GM10266 (cell line): ENCODE measurements at regions not wholly inside any gene's neighbourhood (a gene's known extent, or its start where the extent isn't known, plus 50 kb on each side); places are given as distances from the start of the nearest gene placed in this dataset.

ENCODE experiments used
- DNase-seq: peaks from one replicate; pipeline ENCODE4 v3.0.0; 2012; ENCODE audit errors: extremely low spot score
- TF ChIP-seq, protein P1 (sequence below): IDR thresholded peaks from 2 replicates; pipeline ENCODE4 v1.5.1; 2012; ENCODE audit warnings: mild to moderate bottlenecking, low read depth; ENCODE audit not compliant: control insufficient read depth, insufficient read depth; ENCODE audit errors: missing control alignments

DNA sequence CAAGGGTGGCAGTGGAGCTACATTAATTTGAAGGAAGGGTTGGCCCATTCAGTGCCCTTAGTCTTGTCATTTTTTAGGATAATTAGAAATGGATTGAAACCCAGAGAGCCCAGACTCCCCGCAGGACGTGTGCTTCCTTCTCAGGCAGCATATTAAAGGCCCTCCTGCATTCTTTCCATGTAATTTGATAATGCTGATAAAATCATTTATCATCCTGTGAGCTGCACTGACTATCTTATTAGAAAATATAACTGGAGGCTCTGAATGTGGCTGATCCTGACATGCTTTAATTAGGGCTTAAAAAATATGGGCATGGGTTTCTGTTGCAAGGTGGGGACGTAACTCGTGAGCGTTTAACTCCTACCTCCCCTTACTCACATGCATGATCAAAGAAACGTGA is 148.1 kb downstream of the ACKR3 start:
- TF ChIP-seq, protein P1, sequence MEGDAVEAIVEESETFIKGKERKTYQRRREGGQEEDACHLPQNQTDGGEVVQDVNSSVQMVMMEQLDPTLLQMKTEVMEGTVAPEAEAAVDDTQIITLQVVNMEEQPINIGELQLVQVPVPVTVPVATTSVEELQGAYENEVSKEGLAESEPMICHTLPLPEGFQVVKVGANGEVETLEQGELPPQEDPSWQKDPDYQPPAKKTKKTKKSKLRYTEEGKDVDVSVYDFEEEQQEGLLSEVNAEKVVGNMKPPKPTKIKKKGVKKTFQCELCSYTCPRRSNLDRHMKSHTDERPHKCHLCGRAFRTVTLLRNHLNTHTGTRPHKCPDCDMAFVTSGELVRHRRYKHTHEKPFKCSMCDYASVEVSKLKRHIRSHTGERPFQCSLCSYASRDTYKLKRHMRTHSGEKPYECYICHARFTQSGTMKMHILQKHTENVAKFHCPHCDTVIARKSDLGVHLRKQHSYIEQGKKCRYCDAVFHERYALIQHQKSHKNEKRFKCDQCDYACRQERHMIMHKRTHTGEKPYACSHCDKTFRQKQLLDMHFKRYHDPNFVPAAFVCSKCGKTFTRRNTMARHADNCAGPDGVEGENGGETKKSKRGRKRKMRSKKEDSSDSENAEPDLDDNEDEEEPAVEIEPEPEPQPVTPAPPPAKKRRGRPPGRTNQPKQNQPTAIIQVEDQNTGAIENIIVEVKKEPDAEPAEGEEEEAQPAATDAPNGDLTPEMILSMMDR: no peak

DNA sequence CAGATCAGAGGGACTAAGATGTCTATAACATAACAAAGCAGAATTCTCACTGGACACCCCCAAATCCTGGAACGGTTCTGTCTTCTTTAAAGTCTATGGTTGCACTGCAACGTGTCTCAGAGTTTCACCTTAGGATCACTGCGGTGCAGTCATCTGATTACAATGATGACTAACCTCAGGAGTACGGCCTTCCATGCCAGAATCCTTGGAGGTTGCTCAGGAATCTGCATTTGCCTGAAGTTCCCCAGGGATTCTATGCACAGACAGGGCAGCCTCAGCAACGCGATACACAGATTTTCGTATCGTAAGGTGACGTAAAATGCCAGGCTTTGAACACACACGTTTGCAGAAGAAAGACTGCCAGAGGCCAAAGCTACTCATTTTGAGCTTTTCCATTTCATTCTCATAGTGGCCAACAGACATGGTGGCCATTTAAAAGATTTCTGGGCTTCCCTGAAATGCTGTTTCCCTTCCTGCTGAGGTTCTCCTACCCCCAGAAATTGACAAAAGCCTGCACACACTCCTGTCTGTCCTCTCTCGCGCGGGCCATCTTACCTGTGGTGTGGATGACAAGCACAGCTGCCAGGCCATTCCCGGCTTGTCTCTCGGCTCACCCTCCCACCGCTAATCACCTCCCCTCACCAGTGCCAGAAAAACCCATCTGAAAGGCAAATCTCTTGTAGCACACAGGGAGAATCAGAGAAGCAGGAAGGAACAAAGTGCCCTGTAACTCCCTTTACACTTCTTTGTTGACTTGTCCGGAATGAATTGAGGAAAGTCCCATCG is 148.8 kb downstream of the ACKR3 start:
- no peak for DNase-seq
- TF ChIP-seq, protein P1: no peak

More for the DNA sequence above, 148.1 kb downstream of the ACKR3 start:
- DNase-seq: no peak

- TF ChIP-seq, protein P1: no peak
- DNase-seq: no peak
These were observed 149.6 kb downstream of the ACKR3 start for GRCh38 chr2:236719192-236719635.

- no peak for DNase-seq
- TF ChIP-seq, protein P1: no peak
These were observed 151.4 kb downstream of the ACKR3 start for GRCh38 chr2:236720974-236721540.

GRCh38 chr2:236724200-236724599 is 154.6 kb downstream of the ACKR3 start:
- TF ChIP-seq, protein P1: no peak
- DNase-seq: no peak

GRCh38 chr2:236726701-236727450 is 157.3 kb downstream of the ACKR3 start:
- DNase-seq: no peak
- TF ChIP-seq, protein P1: no peak
